NCI-H1930 (cell line): ENCODE measurements at regions not wholly inside any gene's neighbourhood (a gene's known extent, or its start where the extent isn't known, plus 50 kb on each side); places are given as distances from the start of the nearest gene placed in this dataset.
"Not testable (repeated sequence)": the region's sequence is repeated elsewhere in the genome, so short reads cannot be mapped to it uniquely, and the experiment has no call there.

Experiments
- DNase-seq, 2 experiments: peaks; one replicate each; lab custom pipeline; 2025; lab: John Stamatoyannopoulos, UW

GRCh38 chr7:149714081-149714909 lies 59.1 kb downstream of the ZNF467 start:
- peak; percentile 92 to 96 for DNase-seq

GRCh38 chr7:149713731-149714068 lies 59.7 kb downstream of the ZNF467 start:
- no peak for DNase-seq

GRCh38 chr7:149713061-149713730 lies 60.2 kb downstream of the ZNF467 start:
- DNase-seq: no peak

GRCh38 chr7:149708026-149708425 lies 65.4 kb downstream of the ZNF467 start:
- DNase-seq: no peak

GRCh38 chr7:149707448-149707886 lies 65.9 kb downstream of the ZNF467 start:
- DNase-seq: no peak

GRCh38 chr7:149706398-149706797 lies 67.0 kb downstream of the ZNF467 start:
- DNase-seq: no peak

- DNase-seq: no peak
These were observed 68.9 kb downstream of the ZNF467 start for GRCh38 chr7:149704507-149704906.

- DNase-seq: no peak
These were observed 70.2 kb downstream of the ZNF467 start for GRCh38 chr7:149703044-149703650.

- no peak for DNase-seq
These were observed 71.7 kb downstream of the ZNF467 start for GRCh38 chr7:149701495-149702240.

- DNase-seq: not testable (repeated sequence)
These were observed 75.6 kb downstream of the ZNF467 start for GRCh38 chr7:149697767-149698166.

- DNase-seq: no peak
These were observed 77.1 kb downstream of the ZNF467 start for GRCh38 chr7:149696280-149696679.

- DNase-seq: no peak
These were observed 80.8 kb downstream of the ZNF467 start for GRCh38 chr7:149692557-149692982.

- DNase-seq: no peak
These were observed 81.3 kb downstream of the ZNF467 start for GRCh38 chr7:149692056-149692455.

- peak in 1 of 2 experiments; percentile 22 for DNase-seq
These were observed 82.5 kb downstream of the ZNF467 start for GRCh38 chr7:149690688-149691446.

GRCh38 chr7:149689291-149689721 lies 84.1 kb downstream of the ZNF467 start:
- no peak for DNase-seq

GRCh38 chr7:149688836-149689235 lies 84.6 kb downstream of the ZNF467 start:
- DNase-seq: no peak

- DNase-seq: not testable (repeated sequence)
These were observed 85.6 kb downstream of the ZNF467 start for GRCh38 chr7:149687820-149688219.

GRCh38 chr7:149686449-149686848 lies 86.9 kb downstream of the ZNF467 start:
- no peak for DNase-seq

- DNase-seq: no peak
These were observed 87.4 kb downstream of the ZNF467 start for GRCh38 chr7:149686011-149686410.

- no peak for DNase-seq
These were observed 87.9 kb downstream of the ZNF467 start for GRCh38 chr7:149685455-149685854.

GRCh38 chr7:149683898-149684297 lies 89.5 kb downstream of the ZNF467 start:
- DNase-seq: no peak
